ENCODE measurements at regions not wholly inside any gene's neighbourhood (a gene's known extent, or its start where the extent isn't known, plus 50 kb on each side); places are given as distances from the start of the nearest gene placed in this dataset.

DNA sequence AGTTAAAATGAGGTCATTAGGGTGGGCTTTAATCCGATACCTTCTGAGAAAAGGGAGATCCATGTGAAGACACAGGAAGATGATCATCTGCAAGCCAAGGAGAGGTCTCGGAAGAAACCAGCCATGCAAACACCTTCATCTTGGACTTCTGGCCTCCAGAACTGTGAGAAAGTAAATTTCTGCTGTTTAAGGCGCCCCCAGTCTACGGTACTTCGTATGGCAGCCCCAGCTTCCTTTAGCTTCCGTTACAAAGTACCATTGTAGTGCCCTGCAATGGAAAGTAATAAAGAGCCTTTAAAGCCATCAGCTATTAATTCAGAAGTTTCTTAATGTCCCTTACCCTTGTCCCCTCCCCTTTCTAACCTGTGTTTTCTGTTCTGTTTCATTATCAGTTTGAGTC, 308.1 kb downstream of the AACS start:
- Histone ChIP-seq H3K27ac (ENCODE audit: insufficient read depth, low read length, poor library complexity, severe bottlenecking) (no peak overlapping the region), H3K36me3 (ENCODE audit: control insufficient read depth, insufficient read depth, low read length) (no peaks in the 10 kb centered on the region), H3K4me1 (ENCODE audit: control insufficient read depth, insufficient read depth, low read length, poor library complexity, severe bottlenecking) (no peaks in the 10 kb centered on the region), H3K9me3 (ENCODE audit: control insufficient read depth, low read length) (no peaks in the 10 kb centered on the region), H3K4me3 (ENCODE audit: insufficient read depth, low read depth, low read length, poor library complexity, severe bottlenecking) (no peak overlapping the region), H3K27me3 (replicated peaks; ENCODE audit: control insufficient read depth, insufficient read depth, low read length, poor library complexity, severe bottlenecking) (no peaks in the 10 kb centered on the region)
- DNase-seq = no peak

DNA sequence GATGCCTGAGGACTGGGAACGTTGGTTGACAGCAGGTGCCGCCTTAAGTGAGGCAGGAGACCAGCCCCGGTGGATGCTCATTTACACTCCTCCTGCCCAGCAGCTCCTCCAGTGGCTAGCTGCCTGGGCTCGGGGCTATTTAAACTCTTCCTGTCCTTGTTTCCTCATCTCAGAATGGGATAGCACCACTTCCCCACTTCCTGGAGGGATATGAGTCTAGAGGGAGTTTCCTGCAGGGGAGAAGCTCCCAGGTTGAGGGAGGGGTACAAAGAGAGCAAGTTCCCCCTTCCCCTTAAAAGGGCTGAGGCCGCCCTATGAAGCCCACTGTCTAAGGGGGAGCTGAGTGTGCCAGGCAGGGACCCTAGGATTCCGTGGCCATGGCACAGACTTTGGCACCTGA, 311.2 kb downstream of the AACS start:
- Histone ChIP-seq H3K4me1 (ENCODE audit: control insufficient read depth, insufficient read depth, low read length, poor library complexity, severe bottlenecking) (no peaks in the 10 kb centered on the region), H3K36me3 (ENCODE audit: control insufficient read depth, insufficient read depth, low read length) (no peaks in the 10 kb centered on the region), H3K27ac (ENCODE audit: insufficient read depth, low read length, poor library complexity, severe bottlenecking) (no peak overlapping the region), H3K27me3 (replicated peaks; ENCODE audit: control insufficient read depth, insufficient read depth, low read length, poor library complexity, severe bottlenecking) (no peaks in the 10 kb centered on the region), H3K9me3 (ENCODE audit: control insufficient read depth, low read length) (no peaks in the 10 kb centered on the region), H3K4me3 (ENCODE audit: insufficient read depth, low read depth, low read length, poor library complexity, severe bottlenecking) (no peak overlapping the region)
- DNase-seq = no peak

DNA sequence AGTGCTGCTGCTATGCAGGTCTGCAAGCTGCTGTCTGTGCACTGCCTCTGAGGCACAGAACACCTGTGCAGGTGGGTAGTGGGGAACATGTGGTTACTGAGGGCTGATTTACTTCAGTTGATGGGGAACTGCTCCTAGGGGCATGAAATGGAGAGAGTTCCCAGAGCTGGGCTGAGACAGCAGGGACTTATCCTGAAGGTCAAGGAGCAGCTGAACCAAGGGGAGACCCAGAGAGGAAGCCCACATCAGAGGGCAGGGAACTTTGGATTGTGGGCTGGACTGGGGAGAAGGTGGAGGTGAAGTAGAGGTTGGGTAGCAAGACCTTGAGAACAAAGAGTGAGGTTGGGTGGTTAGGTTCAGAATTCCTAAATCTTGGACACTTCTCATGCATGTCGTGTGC, 311.9 kb downstream of the AACS start:
- DNase-seq = no peak
- H3K27me3 ChIP-seq (replicated peaks; ENCODE audit: control insufficient read depth, insufficient read depth, low read length, poor library complexity, severe bottlenecking) = no peaks in the 10 kb centered on the region

DNA sequence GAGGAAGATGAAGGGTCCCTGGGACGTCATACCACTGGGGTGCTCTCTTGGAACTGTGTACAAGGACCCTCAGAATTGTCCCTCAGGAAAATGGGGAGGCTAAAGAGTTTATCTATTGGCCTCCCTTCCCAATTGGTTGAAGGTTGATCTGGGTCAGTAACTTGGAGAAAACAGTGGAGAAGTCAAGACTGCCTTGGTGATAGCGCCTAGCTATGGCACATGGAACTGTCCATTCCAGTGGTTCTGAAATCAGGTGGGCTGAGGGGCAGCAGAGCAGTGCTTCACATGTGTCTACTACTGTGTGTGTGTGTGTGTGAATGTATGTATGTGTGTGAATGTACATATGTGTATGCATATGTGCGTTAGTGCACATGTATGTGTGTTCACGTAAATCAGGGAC, 316.1 kb downstream of the AACS start:
- no peak for DNase-seq
- no peaks in the 10 kb centered on the region for H3K9me3 ChIP-seq (ENCODE audit: control insufficient read depth, low read length)
- no peaks in the 10 kb centered on the region for H3K4me1 ChIP-seq (ENCODE audit: control insufficient read depth, insufficient read depth, low read length, poor library complexity, severe bottlenecking)
- H3K36me3 ChIP-seq (ENCODE audit: control insufficient read depth, insufficient read depth, low read length) = no peaks in the 10 kb centered on the region
- no peaks in the 10 kb centered on the region for H3K27me3 ChIP-seq (replicated peaks; ENCODE audit: control insufficient read depth, insufficient read depth, low read length, poor library complexity, severe bottlenecking)
- no peak overlapping the region for H3K27ac ChIP-seq (ENCODE audit: insufficient read depth, low read length, poor library complexity, severe bottlenecking)
- H3K4me3 ChIP-seq (ENCODE audit: insufficient read depth, low read depth, low read length, poor library complexity, severe bottlenecking) = no peak overlapping the region

More for the DNA sequence above, 311.9 kb downstream of the AACS start:
- Histone ChIP-seq H3K4me1 (ENCODE audit: control insufficient read depth, insufficient read depth, low read length, poor library complexity, severe bottlenecking) (no peaks in the 10 kb centered on the region), H3K27ac (ENCODE audit: insufficient read depth, low read length, poor library complexity, severe bottlenecking) (no peak overlapping the region), H3K9me3 (ENCODE audit: control insufficient read depth, low read length) (no peaks in the 10 kb centered on the region), H3K36me3 (ENCODE audit: control insufficient read depth, insufficient read depth, low read length) (no peaks in the 10 kb centered on the region), H3K4me3 (ENCODE audit: insufficient read depth, low read depth, low read length, poor library complexity, severe bottlenecking) (no peak overlapping the region)

DNA sequence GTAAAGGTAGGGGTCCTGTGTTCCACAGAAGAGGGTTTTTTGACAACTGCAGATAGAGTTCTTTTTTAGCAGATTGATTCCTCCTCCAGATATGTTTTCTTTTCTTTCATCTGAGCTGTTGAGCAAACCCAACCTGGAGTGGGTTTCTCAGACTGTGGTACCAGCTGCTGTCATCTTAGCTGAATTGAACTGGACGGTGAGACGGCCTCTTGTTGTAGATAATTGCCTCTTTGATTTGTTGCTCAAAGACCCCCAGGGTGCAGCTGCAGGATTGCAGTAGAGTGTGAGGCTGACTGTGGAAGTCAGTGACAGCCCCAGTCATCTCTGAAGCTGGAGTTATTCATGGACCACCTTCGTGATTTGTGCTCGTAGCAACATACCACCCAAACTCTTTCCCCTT, 317.7 kb downstream of the AACS start:
- H3K36me3 ChIP-seq (ENCODE audit: control insufficient read depth, insufficient read depth, low read length) = no peaks in the 10 kb centered on the region
- no peak for DNase-seq
- no peaks in the 10 kb centered on the region for H3K9me3 ChIP-seq (ENCODE audit: control insufficient read depth, low read length)
- no peaks in the 10 kb centered on the region for H3K4me1 ChIP-seq (ENCODE audit: control insufficient read depth, insufficient read depth, low read length, poor library complexity, severe bottlenecking)
- no peaks in the 10 kb centered on the region for H3K27me3 ChIP-seq (replicated peaks; ENCODE audit: control insufficient read depth, insufficient read depth, low read length, poor library complexity, severe bottlenecking)
- no peak overlapping the region for H3K27ac ChIP-seq (ENCODE audit: insufficient read depth, low read length, poor library complexity, severe bottlenecking)
- no peak overlapping the region for H3K4me3 ChIP-seq (ENCODE audit: insufficient read depth, low read depth, low read length, poor library complexity, severe bottlenecking)

DNA sequence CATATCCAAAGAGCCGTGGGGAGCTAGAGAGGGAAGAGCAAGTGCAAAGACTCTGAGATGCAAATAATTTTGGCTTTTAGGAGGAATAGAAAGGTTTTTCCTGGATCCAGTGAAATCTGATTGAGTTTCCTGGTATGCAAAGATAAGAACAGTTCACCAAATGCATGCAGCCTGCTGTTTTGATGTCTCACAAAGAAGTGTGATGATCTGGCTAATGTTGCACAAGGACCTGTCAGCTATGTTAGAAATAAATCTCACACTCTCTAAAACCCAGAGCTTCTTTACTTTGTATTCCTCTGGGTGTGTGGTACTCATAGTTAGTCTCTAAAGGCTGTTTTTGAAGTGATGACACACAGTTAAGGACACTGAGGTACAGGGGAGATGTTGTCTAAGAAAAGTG, 321.4 kb downstream of the AACS start:
- H3K4me3 ChIP-seq (ENCODE audit: insufficient read depth, low read depth, low read length, poor library complexity, severe bottlenecking) = no peak overlapping the region
- no peaks in the 10 kb centered on the region for H3K4me1 ChIP-seq (ENCODE audit: control insufficient read depth, insufficient read depth, low read length, poor library complexity, severe bottlenecking)
- no peaks in the 10 kb centered on the region for H3K36me3 ChIP-seq (ENCODE audit: control insufficient read depth, insufficient read depth, low read length)
- H3K27me3 ChIP-seq (replicated peaks; ENCODE audit: control insufficient read depth, insufficient read depth, low read length, poor library complexity, severe bottlenecking) = no peaks in the 10 kb centered on the region
- no peaks in the 10 kb centered on the region for H3K9me3 ChIP-seq (ENCODE audit: control insufficient read depth, low read length)
- no peak overlapping the region for H3K27ac ChIP-seq (ENCODE audit: insufficient read depth, low read length, poor library complexity, severe bottlenecking)
- DNase-seq = no peak

DNA sequence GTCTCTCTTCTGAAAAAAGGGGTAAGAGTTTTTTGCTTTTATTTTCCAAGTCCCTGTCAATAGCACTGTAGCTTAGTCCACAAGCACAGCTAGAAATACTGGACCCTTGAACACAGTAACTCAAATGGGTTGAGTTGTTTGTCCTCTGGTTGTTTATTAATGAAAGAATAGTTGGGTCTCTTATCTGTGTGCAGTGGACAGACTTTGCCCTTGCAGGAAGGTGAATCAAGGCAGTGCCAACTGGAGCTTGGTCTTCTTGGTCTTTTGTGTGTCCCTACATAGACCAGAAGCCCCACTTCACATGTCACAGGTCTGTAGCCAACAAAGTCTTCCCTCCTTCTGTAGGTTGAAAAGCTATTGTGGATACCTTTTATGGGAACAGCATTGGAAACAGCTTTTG, 322.0 kb downstream of the AACS start:
- Histone ChIP-seq H3K27me3 (replicated peaks; ENCODE audit: control insufficient read depth, insufficient read depth, low read length, poor library complexity, severe bottlenecking) (no peaks in the 10 kb centered on the region), H3K4me1 (ENCODE audit: control insufficient read depth, insufficient read depth, low read length, poor library complexity, severe bottlenecking) (no peaks in the 10 kb centered on the region), H3K9me3 (ENCODE audit: control insufficient read depth, low read length) (no peaks in the 10 kb centered on the region), H3K27ac (ENCODE audit: insufficient read depth, low read length, poor library complexity, severe bottlenecking) (no peak overlapping the region), H3K4me3 (ENCODE audit: insufficient read depth, low read depth, low read length, poor library complexity, severe bottlenecking) (no peak overlapping the region), H3K36me3 (ENCODE audit: control insufficient read depth, insufficient read depth, low read length) (no peaks in the 10 kb centered on the region)
- no peak for DNase-seq

DNA sequence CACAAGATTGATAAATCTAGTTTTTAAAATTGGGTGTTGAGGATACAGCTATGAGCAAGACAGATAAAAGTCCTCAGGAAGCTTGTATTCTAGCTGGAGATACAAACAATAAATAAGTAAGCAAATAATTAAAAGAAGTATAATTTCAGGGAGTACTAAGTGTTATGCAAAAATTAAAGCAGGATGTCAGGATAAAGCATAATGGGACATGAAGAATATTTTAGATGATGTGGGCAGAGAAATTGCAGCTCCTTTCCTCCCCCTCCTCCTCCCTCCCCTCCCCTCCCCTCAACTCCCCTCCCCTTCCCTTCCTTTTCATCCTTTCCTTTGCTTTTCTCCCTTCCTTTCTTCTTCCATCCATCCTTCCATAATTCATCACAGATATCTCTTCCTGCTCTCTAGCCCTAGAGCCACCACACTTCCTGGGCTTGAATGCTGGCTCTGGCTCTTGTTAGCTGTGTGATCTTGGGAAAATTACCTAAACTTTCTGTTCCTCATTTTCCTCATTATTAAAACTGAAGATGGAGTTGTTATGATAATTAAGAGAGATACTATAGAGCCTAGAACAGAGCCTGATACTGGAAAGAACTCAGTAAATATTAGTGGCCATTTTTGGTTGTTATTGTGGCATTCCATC, 323.9 kb downstream of the AACS start:
- DNase-seq = no peak
- no peaks in the 10 kb centered on the region for H3K36me3 ChIP-seq (ENCODE audit: control insufficient read depth, insufficient read depth, low read length)
- H3K4me1 ChIP-seq (ENCODE audit: control insufficient read depth, insufficient read depth, low read length, poor library complexity, severe bottlenecking) = no peaks in the 10 kb centered on the region
- no peaks in the 10 kb centered on the region for H3K27me3 ChIP-seq (replicated peaks; ENCODE audit: control insufficient read depth, insufficient read depth, low read length, poor library complexity, severe bottlenecking)
- no peak overlapping the region for H3K27ac ChIP-seq (ENCODE audit: insufficient read depth, low read length, poor library complexity, severe bottlenecking)
- no peak overlapping the region for H3K4me3 ChIP-seq (ENCODE audit: insufficient read depth, low read depth, low read length, poor library complexity, severe bottlenecking)
- H3K9me3 ChIP-seq (ENCODE audit: control insufficient read depth, low read length) = no peaks in the 10 kb centered on the region

DNA sequence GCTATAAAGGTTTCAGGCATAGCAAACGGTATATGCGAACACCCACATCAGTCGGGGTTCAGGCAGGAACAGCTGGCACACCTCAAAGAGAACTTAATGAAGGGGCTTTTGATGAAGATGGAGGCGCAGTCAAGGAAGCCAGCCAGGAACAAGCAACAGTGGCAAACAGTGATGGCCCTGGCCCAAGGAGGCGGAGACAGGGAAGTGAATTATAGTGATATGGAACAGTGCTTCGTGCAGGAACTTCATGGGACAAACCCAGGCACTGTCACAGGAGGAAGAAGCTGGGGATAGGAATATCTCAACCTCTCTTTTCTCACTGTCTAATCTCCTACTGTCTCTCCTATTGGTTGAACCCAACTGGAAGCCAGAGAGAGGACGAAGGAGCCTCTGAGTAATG, 328.3 kb downstream of the AACS start:
- Histone ChIP-seq H3K4me3 (ENCODE audit: insufficient read depth, low read depth, low read length, poor library complexity, severe bottlenecking) (no peak overlapping the region), H3K36me3 (ENCODE audit: control insufficient read depth, insufficient read depth, low read length) (no peaks in the 10 kb centered on the region), H3K9me3 (ENCODE audit: control insufficient read depth, low read length) (no peaks in the 10 kb centered on the region), H3K27me3 (replicated peaks; ENCODE audit: control insufficient read depth, insufficient read depth, low read length, poor library complexity, severe bottlenecking) (no peaks in the 10 kb centered on the region), H3K4me1 (ENCODE audit: control insufficient read depth, insufficient read depth, low read length, poor library complexity, severe bottlenecking) (no peaks in the 10 kb centered on the region), H3K27ac (ENCODE audit: insufficient read depth, low read length, poor library complexity, severe bottlenecking) (no peak overlapping the region)
- no peak for DNase-seq

DNA sequence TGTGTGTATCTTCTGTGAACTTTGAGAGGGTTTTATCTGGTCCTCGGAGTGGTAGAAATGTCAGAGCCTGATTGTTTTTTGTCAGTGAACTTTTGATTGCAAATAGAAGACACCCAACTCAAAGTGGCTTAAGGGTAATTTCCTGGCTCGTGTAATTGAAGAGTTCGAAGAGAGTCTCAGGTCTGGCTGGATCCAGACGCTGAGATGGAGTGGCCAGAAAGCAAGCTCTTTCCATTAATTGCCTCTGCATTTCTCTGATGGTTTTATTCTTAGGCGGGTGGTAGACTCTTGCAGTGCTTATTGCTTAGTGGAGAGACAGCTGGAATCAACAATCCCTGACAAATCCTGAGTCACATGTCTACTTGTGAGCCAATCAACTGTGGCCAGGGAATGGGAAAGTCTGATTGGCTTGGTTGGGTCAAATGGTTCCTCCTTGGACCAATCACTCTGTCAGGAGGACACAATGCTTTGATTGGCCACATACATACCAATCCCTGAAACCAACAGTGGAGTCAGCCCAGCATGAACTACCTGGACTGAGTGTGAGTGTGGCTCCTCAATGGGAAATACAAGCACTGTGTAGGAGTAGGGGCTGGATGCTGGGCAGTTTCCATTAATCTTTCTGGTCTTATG, 330.5 kb downstream of the AACS start:
- Histone ChIP-seq H3K27me3 (replicated peaks; ENCODE audit: control insufficient read depth, insufficient read depth, low read length, poor library complexity, severe bottlenecking) (no peaks in the 10 kb centered on the region), H3K36me3 (ENCODE audit: control insufficient read depth, insufficient read depth, low read length) (no peaks in the 10 kb centered on the region), H3K4me1 (ENCODE audit: control insufficient read depth, insufficient read depth, low read length, poor library complexity, severe bottlenecking) (no peaks in the 10 kb centered on the region), H3K4me3 (ENCODE audit: insufficient read depth, low read depth, low read length, poor library complexity, severe bottlenecking) (no peak overlapping the region), H3K27ac (ENCODE audit: insufficient read depth, low read length, poor library complexity, severe bottlenecking) (no peak overlapping the region), H3K9me3 (ENCODE audit: control insufficient read depth, low read length) (no peaks in the 10 kb centered on the region)
- no peak for DNase-seq

Measured in effector memory CD4-positive, alpha-beta T cell (primary cell).